Endothelial cell of umbilical vein (primary cell): ENCODE measurements at regions not wholly inside any gene's neighbourhood (a gene's known extent, or its start where the extent isn't known, plus 50 kb on each side); places are given as distances from the start of the nearest gene placed in this dataset.

ENCODE experiments used
- BruUV-seq: library from RNA; stranded (reverse); fragments of 400-500 nt; replicated peaks from 2 replicates; lab custom pipeline; 2021; lab: Mats Ljungman, UMichigan
- CTCF ChIA-PET: fragments of 300-600, 350-600 bp; sonication (Branson Sonifier 250); formaldehyde crosslinking; loops from one replicate; lab custom pipeline; 2021; ENCODE audit warnings: antibody characterized with exemption, inconsistent platforms; lab: Charles Lee
- POLR2A ChIA-PET: fragments of 300-600, 350-600 bp; sonication (Branson Sonifier 250); formaldehyde crosslinking; loops from one replicate; lab custom pipeline; 2021; ENCODE audit warnings: antibody characterized with exemption, inconsistent platforms; lab: Charles Lee
- DNase-seq: peaks from one replicate; pipeline ENCODE4 v3.0.0-alpha.2; 2011; ENCODE audit warnings: low read depth, low spot score
- FAIRE-seq: peaks from 2 replicates; lab custom pipeline; 2011; peaks lifted over from hg19 to GRCh38; lab: Jason Lieb, UNC
- H2AFZ ChIP-seq: 2 replicates; pipeline ENCODE4 v1.6.0; 2012; ENCODE audit warnings: low read depth, low read length, control low read depth, inconsistent platforms
- H3K27ac ChIP-seq: 2 replicates; pipeline ENCODE4 v1.5.1; 2011; ENCODE audit warnings: low read depth, mild to moderate bottlenecking, control low read depth, low read length, moderate library complexity; ENCODE audit not compliant: insufficient read depth
- H3K27me3 ChIP-seq, 2 experiments: 2 replicates each; pipeline versions ENCODE4 v1.6.0 to v1.6.1; 2011; ENCODE audit warnings: low read length in 2 of 2, mixed read lengths in 1 of 2; ENCODE audit not compliant: control insufficient read depth in 2 of 2, insufficient read depth in 2 of 2
- H3K36me3 ChIP-seq, 2 experiments: 2 replicates in 1 of 2; 3 replicates in 1 of 2; pipeline ENCODE4 v1.5.1; 2011; ENCODE audit warnings: low read length in 2 of 2, mild to moderate bottlenecking in 1 of 2, moderate library complexity in 1 of 2; ENCODE audit not compliant: control insufficient read depth in 2 of 2, insufficient read depth in 2 of 2; ENCODE audit errors: extremely low read depth in 1 of 2
- H3K4me1 ChIP-seq: 3 replicates; pipeline ENCODE4 v1.5.1; 2011; ENCODE audit warnings: mild to moderate bottlenecking, low read length; ENCODE audit not compliant: control insufficient read depth, insufficient read depth; ENCODE audit errors: extremely low read depth
- H3K4me2 ChIP-seq: 2 replicates; pipeline ENCODE4 v1.6.1; 2011; ENCODE audit warnings: low read length, control low read depth, mixed read lengths; ENCODE audit not compliant: insufficient read depth
- H3K4me3 ChIP-seq, 3 experiments: fragments of 200-600 bp in 1 of 3; sonication (generic), shearing (Covaris generic) in 1 of 3; replicated peaks in 1 of 3; 2 replicates each; pipeline ENCODE4 v1.5.1; 2011 to 2016; ENCODE audit warnings: control low read depth in 3 of 3, low read length in 3 of 3, mild to moderate bottlenecking in 2 of 3, inconsistent platforms in 1 of 3, low read depth in 1 of 3, moderate library complexity in 1 of 3; ENCODE audit not compliant: insufficient read depth in 1 of 3
- H3K79me2 ChIP-seq: 2 replicates; pipeline ENCODE4 v1.6.0; 2012; ENCODE audit warnings: low read length, inconsistent platforms; ENCODE audit not compliant: control insufficient read depth, insufficient read depth
- H3K9ac ChIP-seq: replicated peaks from 2 replicates; pipeline ENCODE3; 2011; ENCODE audit warnings: low read length, control low read depth; ENCODE audit not compliant: insufficient read depth; ENCODE audit errors: extremely low read depth
- H3K9me1 ChIP-seq: replicated peaks from 3 replicates; pipeline ENCODE4 v1.6.0; 2011; ENCODE audit warnings: mild to moderate bottlenecking, low read length; ENCODE audit not compliant: control insufficient read depth, insufficient read depth; ENCODE audit errors: extremely low read depth
- H3K9me3 ChIP-seq: replicated peaks from 2 replicates; pipeline ENCODE4 v1.5.1; 2012; ENCODE audit warnings: low read length, inconsistent platforms; ENCODE audit not compliant: control insufficient read depth, insufficient read depth
- H4K20me1 ChIP-seq: replicated peaks from 2 replicates; pipeline ENCODE3; 2011; ENCODE audit warnings: mild to moderate bottlenecking, low read length; ENCODE audit not compliant: control insufficient read depth, insufficient read depth; ENCODE audit errors: extremely low read depth
- EZH2 ChIP-seq: IDR thresholded peaks from 2 replicates; pipeline ENCODE4 v1.6.1; 2012; ENCODE audit warnings: borderline replicate concordance, low read depth, mild to moderate bottlenecking, moderate library complexity, low read length, inconsistent platforms; ENCODE audit not compliant: severe bottlenecking
- FOS ChIP-seq: IDR thresholded peaks from 2 replicates; pipeline ENCODE4 v1.6.1; 2011; ENCODE audit warnings: mild to moderate bottlenecking, low read length, moderate library complexity, borderline replicate concordance; ENCODE audit not compliant: insufficient read depth
- GATA2 ChIP-seq: IDR thresholded peaks from 2 replicates; pipeline ENCODE4 v1.7.0; 2011; ENCODE audit warnings: low read depth, mild to moderate bottlenecking, moderate library complexity, mixed read lengths, low read length; ENCODE audit not compliant: insufficient read length, insufficient read depth
- JUN ChIP-seq: IDR thresholded peaks from 2 replicates; pipeline ENCODE4 v1.6.1; 2011; ENCODE audit warnings: borderline replicate concordance, low read depth; ENCODE audit not compliant: insufficient read length, insufficient read depth
- MYC ChIP-seq: IDR thresholded peaks from one replicate; pipeline ENCODE4 v1.6.1; 2011; ENCODE audit warnings: mild to moderate bottlenecking, low read depth, low read length
- POLR2A ChIP-seq: IDR thresholded peaks from 2 replicates; pipeline ENCODE4 v1.6.1; 2012; ENCODE audit warnings: low read depth, mild to moderate bottlenecking, control low read depth, low read length
- POLR2AphosphoS5 ChIP-seq: IDR thresholded peaks from 2 replicates; pipeline ENCODE4 v1.6.1; 2012; ENCODE audit warnings: low read depth, mild to moderate bottlenecking, control low read depth, low read length, moderate library complexity; ENCODE audit not compliant: insufficient read depth
- dilution Hi-C: fragments of 300-500 bp; cut with MboI; formaldehyde crosslinking; loops from one replicate; pipeline ENCODE4 v1.15.0; 2019; ENCODE audit warnings: low sequenced_read_pairs; ENCODE audit not compliant: extremely low pct_ligation_motif_present
- intact Hi-C: fragments of 100-400 bp; cut with micrococcal nuclease; formaldehyde crosslinking; loops from one replicate; pipeline ENCODE4 v1.10.0; 2022
- TF ChIP-seq, protein P1 (sequence below): IDR thresholded peaks from 2 replicates; pipeline ENCODE4 v1.6.1; 2011; ENCODE audit not compliant: insufficient read depth, insufficient read length
- TF ChIP-seq, protein P2 (sequence below), 2 donors: IDR thresholded peaks; 1 replicate in 1 of 2; 2 replicates in 1 of 2; pipeline ENCODE4 v1.5.1; 2011; ENCODE audit warnings: low read length in 2 of 2, mild to moderate bottlenecking in 2 of 2, moderate library complexity in 2 of 2, control low read depth in 1 of 2, inconsistent platforms in 1 of 2, low read depth in 1 of 2; ENCODE audit not compliant: insufficient read depth in 1 of 2; ENCODE audit errors: extremely low read depth in 1 of 2

DNA sequence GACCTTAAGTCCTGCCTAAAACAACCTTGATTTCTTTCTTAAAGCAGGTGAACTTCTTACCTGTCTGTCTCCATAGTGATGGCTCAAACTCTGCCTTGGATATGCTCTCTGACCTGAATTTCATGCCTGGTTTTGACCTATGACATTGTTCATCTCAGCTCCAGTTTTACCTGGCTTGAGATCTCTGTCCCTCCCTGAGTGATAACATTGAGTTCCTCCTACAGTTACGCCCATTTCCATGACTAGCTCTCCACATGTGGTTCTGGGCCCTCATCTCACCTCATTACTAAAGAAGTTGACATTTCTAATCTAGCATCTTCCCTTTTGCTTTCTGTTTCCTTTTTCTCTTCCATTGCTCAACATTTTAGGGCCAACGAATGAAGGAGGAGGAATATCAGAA, 233.1 kb downstream of the HHIPL2 start:
- ChIA-PET CTCF (no interaction called here), POLR2A (no interaction called here)
- Histone ChIP-seq H3K36me3 (no peaks in the 10 kb centered on the region), H3K27me3 (no peaks in the 10 kb centered on the region), H3K9me1 (no peaks in the 10 kb centered on the region), H3K4me1 (no peaks in the 10 kb centered on the region), H3K4me2 (no peak overlapping the region), H3K4me3 (no peak overlapping the region), H3K9ac (no peak overlapping the region), H3K27ac (no peak overlapping the region), H4K20me1 (no peaks in the 10 kb centered on the region), H3K79me2 (no peaks in the 10 kb centered on the region), H3K9me3 (no peaks in the 10 kb centered on the region), H2AFZ (no peak overlapping the region)
- DNase-seq (no peak), FAIRE-seq (no peak)
- BruUV-seq, result no TSS peak
- TF ChIP-seq POLR2A (no peak), MYC (no peak), FOS (no peak), JUN (no peak), GATA2 (no peak), EZH2 (no peak), POLR2AphosphoS5 (no peak)
- TF ChIP-seq, protein P1, sequence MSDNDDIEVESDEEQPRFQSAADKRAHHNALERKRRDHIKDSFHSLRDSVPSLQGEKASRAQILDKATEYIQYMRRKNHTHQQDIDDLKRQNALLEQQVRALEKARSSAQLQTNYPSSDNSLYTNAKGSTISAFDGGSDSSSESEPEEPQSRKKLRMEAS, result no peak
- TF ChIP-seq, protein P2, sequence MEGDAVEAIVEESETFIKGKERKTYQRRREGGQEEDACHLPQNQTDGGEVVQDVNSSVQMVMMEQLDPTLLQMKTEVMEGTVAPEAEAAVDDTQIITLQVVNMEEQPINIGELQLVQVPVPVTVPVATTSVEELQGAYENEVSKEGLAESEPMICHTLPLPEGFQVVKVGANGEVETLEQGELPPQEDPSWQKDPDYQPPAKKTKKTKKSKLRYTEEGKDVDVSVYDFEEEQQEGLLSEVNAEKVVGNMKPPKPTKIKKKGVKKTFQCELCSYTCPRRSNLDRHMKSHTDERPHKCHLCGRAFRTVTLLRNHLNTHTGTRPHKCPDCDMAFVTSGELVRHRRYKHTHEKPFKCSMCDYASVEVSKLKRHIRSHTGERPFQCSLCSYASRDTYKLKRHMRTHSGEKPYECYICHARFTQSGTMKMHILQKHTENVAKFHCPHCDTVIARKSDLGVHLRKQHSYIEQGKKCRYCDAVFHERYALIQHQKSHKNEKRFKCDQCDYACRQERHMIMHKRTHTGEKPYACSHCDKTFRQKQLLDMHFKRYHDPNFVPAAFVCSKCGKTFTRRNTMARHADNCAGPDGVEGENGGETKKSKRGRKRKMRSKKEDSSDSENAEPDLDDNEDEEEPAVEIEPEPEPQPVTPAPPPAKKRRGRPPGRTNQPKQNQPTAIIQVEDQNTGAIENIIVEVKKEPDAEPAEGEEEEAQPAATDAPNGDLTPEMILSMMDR (IDR thresholded peaks at IDR 0.05; ENCODE audit: extremely low read depth in 1 of 2, insufficient read depth in 1 of 2, low read depth in 1 of 2, low read length in 2 of 2), result no peak
- intact Hi-C loops, result no loop called here
- dilution Hi-C loops, result no loop called here
